GM18519 (cell line): ENCODE measurements at regions not wholly inside any gene's neighbourhood (a gene's known extent, or its start where the extent isn't known, plus 50 kb on each side); places are given as distances from the start of the nearest gene placed in this dataset.
"Not testable (repeated sequence)": the region's sequence is repeated elsewhere in the genome, so short reads cannot be mapped to it uniquely, and the experiment has no call there.

Experiments
- ATAC-seq: cut with Tn5 transposase; IDR thresholded peaks from one replicate; pipeline ENCODE4 v1.9.1; 2021; ENCODE audit warnings: mild to moderate bottlenecking, moderate library complexity; ENCODE audit not compliant: unreplicated experiment, low FRiP score

DNA sequence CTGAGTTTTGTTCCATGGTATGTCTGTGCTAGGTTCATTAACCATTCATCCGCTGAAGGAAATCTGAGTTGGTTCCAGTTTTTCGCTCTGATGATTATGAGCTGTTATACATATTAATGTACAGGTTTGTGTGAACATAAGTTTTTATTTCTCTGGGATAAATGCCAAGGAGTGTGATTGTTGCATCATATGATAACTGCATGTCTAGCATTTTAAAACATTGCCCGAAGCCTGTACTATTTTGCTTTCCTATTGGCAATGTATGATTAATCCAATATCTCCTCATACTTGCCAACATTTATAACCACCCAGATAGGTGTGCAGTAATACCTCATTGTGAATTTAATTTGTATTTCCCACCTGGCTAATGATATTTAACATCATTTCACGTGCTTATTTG lies 322.7 kb downstream of the ZNF326 start:
- ATAC-seq: no peak

DNA sequence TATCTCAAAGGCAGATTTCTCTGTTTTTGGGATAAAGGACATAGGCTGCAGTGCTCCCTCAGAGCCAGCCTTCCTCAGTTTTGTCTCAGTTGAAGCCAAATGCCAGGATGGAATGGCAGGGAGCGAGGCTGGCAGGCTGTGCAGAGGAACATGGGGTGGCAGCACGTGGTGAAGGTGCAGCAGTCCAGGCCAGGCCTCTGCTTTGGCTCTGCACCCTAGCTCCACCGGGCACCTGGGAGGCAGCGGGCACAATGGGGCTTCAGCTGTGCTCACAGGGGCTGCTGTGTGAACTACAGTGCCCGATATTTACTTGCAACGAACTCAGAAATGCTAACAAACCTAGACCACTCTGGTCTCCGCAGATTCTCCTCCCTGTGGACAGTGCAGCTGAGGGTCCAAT lies 319.6 kb downstream of the ZNF326 start:
- ATAC-seq: no peak

DNA sequence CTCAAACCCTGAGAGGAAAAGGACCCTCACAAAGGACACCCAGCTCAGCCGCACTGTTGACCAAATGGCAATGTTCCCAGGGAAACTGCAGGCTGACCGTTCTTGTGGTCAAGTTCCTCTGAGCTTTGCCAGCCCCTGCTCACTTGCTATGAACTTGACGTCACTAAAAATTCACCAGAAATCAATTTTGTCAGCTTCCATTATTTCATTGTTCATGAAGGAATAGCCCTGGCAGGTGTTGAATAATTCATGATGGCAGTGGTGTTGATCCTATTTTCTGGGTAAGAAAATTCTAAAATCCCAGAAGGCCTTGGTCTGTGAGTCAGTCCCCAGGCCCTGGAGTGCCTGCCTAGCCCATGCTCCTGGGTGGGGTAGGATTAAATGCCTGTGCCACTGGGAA lies 318.9 kb downstream of the ZNF326 start:
- ATAC-seq: no peak

DNA sequence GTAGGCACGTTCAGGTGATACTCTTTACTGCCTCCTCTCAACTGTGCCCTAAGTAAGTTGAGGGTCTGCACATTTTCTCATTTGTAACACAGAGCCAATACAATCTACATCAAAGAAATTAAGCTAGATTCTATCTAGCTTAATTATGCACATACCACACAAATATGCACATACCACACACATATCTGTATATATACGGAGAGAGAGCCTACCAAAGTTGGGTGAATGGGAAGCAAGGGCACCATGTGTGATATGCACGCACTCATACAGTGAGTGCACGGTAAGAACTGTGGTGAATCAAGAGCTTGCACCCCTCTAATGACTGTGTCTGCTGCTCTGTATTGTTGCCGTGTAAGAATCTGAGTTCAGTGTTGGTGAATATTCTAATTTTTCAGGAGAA lies 314.9 kb downstream of the ZNF326 start:
- no peak for ATAC-seq

DNA sequence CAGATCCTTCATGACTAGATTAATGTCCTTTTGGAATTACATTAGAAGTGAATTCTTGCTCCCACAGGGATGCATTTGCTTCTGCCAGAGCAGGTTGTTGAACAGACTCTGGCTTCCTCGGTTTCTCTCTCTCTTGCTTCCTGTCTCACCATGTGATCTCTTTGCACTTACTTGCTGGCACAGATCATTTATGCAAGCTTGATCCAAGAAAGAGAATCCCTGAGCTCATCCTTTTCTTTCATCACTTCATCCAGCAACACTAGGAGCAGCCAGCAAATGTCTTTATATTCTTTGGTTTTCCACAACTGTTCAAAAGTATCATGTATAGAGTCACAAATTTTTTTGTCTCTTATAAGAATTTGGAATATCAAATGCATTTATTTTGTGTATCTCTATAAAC lies 313.5 kb downstream of the ZNF326 start:
- ATAC-seq: no peak

DNA sequence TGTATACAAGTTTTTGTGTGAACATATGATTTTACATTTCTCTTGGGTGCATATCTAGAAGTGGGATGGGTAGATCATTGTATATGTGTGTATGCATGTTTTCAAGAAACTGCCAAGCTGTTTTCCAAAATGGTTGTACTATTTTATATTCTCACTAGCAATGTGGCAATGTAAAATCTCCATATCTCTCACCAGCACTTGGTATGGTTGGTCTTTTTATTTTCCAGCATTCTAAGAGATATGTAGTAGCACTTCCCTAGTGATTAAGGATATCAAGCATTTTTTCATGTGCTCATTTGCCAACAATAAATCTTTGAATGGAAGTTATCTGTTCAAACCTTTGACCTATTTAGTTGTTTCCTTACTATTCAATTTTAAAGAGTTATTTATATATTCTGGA lies 310.7 kb downstream of the ZNF326 start:
- ATAC-seq: no peak

DNA sequence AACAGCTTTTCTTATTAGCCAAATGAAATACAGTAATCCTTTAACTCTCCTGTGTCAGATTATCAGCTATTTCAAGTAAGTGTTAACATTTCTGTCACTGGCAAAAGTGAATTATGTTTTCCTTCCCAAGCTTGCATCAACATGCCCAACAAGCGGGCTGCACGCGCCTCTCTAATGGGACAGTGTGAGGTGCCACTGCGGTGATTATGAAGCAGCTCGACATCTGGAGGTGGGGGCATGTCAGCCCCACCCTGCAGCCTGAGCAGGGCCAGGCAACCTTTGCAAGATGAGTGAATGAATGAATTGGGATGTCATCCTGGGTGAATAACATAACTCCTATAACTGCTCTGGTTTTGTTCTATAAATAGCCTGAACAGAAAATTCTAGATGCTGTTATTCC lies 301.4 kb downstream of the ZNF326 start:
- no peak for ATAC-seq

DNA sequence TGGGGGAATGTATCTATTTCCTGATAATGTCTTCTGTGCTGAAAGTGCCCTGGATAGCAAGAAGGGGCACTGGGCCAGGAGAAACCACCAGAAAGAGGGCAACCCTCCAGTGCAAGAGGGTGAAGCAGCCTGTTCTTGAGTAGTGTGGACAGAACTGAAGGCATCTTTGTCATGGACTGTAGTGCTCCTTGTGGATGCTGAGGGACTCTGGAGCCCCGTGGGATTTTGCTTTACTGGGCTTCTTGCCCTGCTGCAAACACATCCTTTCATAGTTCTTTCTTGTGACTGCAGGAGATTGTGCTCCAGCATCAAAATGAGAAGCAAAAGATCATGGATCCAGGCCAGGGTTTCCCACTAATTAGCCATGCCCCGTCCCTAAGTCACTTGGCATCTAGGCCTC lies 300.6 kb downstream of the ZNF326 start:
- ATAC-seq: no peak

DNA sequence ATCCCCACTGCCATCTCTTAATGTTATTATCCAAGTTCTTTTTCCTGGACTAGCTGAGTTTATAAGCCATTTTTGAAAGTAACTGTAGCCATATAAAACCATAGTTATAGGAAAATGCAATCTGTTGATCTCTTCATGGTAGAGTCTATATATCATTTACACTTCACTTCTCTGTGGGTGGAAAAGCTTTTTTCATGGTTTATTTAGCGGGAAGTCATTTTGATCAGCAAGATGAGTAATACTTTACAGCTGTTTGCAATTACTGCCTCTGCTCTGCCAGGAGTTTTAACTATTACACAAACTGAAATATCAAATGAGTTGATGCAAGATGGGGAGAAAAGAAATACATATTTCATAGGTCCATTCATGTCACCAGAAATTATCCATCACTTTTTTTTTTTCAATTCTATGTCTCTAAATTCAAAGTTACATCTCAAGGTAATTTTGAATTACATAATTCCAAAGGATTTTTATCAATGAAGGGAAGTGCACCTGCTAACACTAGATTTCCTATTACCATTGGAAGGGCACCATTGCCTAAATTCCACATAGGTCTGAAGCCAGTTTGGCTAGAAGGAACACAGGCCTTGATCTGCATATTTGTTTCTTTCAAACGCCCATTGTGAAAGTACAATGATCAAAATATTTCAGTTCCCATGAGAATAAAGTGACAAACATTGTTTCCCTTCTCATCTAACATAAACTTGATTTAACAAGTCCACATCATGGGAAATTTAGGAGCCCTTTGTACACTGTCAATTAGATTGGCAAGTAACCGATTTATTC lies 296.7 kb downstream of the ZNF326 start:
- ATAC-seq: no peak

DNA sequence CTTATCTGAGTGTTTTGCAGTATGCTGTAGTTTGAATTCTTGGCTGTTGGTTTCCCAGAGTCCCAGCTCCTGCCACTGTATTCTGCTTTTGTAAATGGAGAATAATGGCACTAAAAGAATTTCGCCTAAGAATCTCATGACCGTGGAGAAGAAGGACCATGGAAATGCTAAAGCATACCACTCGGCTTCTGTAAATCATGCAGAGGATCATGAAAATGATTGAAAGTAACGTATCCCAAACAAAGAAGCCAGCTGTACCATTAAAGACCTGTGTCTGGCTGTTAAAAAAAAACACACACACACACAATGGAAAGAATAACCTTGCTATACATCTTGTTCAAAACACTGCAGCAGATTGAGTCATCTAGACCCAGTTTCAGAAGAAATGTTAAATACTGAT lies 287.9 kb downstream of the ZNF326 start:
- no peak for ATAC-seq

DNA sequence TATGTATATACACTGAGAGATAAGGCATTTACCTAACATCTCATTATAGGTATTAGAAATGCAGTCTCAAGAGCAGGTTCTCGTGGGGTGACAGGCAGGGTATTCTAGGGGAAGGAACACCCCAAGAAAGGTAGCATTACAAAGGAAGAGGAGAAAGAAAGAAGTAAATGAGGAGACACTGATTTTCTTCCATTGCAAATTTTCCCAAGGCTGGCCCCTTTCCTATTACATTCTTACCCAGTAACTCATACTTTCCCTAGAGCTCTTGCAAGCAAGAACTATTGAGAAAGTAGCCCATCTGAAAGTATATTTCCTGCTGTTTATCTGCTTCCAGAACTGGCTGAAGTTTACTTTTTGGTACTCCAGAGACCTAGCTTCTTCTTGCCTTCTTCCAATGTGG lies 287.0 kb downstream of the ZNF326 start:
- not testable (repeated sequence) for ATAC-seq

DNA sequence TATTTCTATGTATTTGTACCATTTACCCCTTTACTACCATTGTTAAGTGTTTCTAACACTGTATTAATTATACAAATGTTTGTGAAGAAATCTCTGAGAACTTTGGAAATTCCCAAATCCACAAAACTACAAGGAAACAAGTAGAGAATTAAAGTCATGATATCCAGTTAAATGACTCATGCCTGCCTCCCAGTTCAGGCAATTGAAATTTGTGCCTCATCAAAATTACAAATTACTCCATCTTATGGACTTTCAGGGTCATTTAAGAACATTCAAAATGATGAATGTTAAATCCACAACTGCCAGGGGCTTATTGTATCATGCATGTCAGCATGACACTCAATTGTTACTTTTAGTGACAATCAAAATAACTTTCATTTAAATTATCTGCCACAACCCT lies 282.4 kb downstream of the ZNF326 start:
- ATAC-seq: no peak

DNA sequence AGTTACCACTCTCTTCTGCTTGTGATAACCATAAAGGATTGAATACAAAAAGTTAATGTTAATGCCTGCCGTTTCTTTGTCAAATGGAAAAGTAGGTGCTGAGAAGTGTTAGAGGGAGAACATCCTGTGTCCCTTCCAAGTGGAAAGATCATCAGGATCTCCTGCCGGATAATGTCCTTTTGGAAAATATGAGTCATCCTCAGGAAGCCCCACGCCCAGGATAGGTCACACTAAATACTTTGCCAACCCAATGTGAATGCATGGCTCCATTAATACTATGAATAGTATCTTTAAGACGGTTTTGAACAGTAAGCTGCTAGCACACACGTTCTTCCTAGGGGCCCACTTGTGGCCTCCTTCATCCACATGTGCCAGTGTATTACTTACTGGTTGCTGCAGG lies 279.5 kb downstream of the ZNF326 start:
- ATAC-seq: no peak

DNA sequence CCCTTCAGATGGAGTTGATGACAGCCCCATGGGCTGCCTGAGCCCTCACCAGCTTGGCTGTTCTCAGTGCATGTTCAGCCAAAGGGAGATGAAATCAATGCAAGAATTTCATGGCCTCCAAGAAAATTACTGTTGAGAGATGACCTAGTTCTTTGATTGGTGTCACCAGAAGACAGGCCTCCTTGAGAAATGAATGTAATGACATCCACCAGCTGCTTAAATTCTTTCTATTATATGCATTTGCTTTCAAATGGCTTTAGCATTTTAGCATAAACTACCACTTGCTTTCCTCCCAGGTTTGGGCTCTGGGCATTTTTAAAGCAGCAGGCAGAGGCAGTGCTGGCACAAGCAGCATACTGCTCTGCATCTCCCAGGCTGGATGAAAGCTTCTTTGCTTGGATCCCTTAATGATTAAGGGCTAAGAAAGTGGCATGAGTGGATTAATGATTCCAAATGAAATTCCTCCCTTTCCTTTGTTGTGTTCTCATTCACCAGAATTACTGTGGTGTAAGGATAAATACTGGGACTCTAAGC lies 278.4 kb downstream of the ZNF326 start:
- no peak for ATAC-seq

DNA sequence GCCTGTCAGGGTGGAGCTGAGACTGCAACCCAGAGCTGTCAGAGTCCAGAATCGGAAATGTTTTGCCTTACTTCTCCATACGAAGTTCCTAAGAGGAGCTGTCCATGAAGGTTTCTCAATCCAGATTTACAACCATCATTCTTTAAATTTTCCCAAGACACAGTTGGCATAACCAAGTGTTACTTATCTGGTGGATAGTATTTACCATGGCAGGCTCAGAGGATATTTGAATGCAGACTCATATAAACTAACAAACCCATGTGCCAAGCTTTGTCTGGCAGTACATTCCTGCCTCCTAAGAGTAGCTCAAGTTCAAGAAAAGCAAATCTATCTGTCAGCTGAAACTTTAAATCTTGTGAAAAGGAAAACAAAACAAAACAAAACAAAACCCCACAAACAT lies 267.9 kb downstream of the ZNF326 start:
- no peak for ATAC-seq

DNA sequence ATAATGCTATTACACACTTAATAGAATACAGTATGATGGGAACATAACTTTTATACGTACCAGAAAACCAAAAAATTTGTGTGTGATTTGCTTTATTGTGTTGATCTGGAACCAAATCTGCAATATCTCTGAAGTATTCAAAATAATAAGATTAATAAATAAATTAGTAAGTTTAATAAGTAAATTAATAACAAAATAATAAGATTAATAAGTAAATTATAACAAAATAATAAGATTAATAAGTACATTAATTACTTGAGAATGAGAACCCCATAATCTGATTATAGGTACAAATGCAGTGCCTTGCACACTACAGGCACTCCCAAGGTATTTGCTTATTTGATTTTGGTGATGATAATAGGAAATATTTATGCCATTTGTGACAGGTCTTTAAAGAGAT lies 267.4 kb downstream of the ZNF326 start:
- ATAC-seq: no peak

DNA sequence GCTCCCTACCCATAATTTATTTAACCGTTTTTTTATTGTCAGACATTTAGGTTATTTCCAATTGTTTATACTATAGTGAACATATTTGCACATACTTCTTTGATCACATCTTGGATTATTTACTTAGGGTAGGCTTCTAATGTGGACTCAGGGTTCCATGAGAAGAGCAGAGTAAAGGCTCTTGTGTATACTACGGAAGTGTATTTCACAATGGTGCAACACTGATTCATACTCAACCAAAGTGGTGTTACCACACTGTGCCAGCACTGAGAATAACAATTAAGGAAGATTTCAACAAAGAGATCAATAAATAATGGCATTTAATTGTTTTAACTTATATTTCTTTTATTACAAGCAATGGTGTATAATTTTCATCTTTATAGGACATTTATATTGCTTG lies 251.2 kb downstream of the ZNF326 start:
- ATAC-seq: no peak

DNA sequence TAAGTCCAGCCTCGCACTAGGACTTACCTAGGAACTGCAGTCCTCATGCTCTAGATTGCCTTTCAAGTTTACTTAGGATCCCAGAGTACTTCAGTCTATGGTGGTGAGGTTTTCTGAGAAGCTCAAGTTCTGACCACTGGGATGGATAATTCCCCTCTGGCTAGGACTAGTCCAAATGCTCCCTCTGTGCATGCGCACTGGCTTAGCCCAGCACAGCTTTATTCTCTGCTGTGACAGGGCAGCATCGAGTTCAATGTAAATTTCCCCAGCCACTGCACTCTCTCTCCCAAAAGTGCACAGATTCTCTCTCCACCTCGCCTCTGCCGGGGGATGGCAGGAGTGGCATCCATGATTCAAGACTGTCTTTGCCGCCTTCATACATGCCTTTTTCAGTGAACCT lies 241.6 kb downstream of the ZNF326 start:
- ATAC-seq: no peak

DNA sequence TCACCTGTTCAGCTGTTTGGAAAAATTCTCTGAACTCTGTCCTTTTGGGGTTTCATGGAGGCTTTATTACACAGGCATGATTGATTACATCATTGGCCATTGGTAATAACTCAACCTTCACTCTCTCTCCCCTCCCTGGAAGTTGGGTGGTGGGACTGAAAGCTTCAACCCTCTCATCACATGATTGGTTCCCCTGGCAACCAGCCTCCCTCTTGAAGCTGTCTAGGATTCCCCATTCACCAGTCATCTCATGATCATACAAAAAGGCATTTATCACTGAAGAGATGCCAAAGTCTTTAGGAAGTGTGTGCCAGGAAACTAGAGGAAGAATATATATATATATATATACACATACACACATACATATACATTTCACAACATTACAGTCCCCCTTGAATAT lies 228.5 kb downstream of the ZNF326 start:
- no peak for ATAC-seq

DNA sequence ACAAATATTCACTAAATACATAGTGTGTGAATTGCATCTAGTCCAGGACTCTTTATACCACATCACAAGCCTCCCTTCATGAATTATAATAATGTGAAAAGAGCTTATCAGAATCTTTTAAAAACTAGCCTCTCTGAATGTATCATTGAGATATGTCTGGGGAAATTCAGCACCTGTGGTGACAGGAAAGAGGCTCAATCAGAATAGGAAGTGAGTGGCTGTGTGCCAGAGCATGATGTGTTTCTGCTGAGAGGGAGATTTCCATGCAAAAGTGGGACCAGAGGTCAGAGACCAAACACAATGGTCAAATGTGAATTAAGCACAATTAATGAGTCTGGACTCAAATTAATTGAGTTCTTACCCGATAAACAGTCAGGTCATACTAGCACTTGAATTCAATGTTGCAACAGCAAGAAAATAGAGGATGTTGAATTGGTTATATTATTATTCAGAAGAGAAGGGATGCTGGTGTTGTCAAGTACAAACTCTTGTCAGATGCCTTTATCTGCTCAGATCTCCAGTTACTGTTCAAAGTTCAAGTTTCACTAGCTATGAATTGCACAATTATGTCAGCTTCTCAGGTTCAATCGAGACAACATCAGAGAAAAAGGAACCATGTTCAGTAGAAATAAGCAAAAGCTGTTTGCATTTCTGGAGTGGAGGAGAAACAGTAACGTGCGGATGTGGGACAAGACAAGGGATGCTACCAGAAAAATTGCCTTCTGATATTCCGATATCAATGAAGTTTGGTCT lies 226.2 kb downstream of the ZNF326 start:
- no peak for ATAC-seq

DNA sequence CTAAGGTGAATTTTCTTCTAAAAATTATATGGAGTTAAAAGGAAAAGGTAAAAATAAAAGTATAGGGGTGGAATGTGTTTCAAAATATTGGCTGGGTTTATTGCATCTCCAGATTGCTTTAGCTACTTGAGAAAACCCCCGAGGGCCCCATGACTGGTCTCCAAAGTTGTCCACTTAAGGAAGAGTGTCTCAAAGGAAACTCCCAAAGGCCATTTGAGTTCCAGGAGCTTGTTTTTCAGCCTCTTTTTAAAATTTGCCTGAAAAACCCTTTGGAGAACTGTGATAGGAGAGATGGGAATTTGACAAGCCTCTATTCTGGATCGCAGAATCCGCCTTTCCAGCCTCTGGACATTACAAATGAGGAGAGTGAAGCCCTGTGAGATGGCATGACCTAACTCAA lies 225.6 kb downstream of the ZNF326 start:
- no peak for ATAC-seq
